ENCODE measurements at regions not wholly inside any gene's neighbourhood (a gene's known extent, or its start where the extent isn't known, plus 50 kb on each side); places are given as distances from the start of the nearest gene placed in this dataset.

GRCh38 chr7:155360495-155361345 is 63.0 kb downstream of the INSIG1 start:
- DNase-seq = no peak

GRCh38 chr7:155361346-155361680 is 63.6 kb downstream of the INSIG1 start:
- DNase-seq = no peak

- DNase-seq = no peak
These were observed 64.3 kb downstream of the INSIG1 start for GRCh38 chr7:155361947-155362346.

GRCh38 chr7:155362380-155363145 is 64.9 kb downstream of the INSIG1 start:
- no peak for DNase-seq

GRCh38 chr7:155363146-155363539 is 65.5 kb downstream of the INSIG1 start:
- no peak for DNase-seq

- no peak for DNase-seq
These were observed 66.3 kb downstream of the INSIG1 start for GRCh38 chr7:155363852-155364600.

- DNase-seq = no peak
These were observed 67.6 kb downstream of the INSIG1 start for GRCh38 chr7:155365146-155365874.

GRCh38 chr7:155368894-155369600 is 71.4 kb downstream of the INSIG1 start:
- DNase-seq = no peak

- DNase-seq = no peak
These were observed 72.1 kb downstream of the INSIG1 start for GRCh38 chr7:155369766-155370165.

- no peak for DNase-seq
These were observed 73.7 kb downstream of the INSIG1 start for GRCh38 chr7:155371331-155371883.

- no peak for DNase-seq
These were observed 74.5 kb downstream of the INSIG1 start for GRCh38 chr7:155371884-155372781.

GRCh38 chr7:155372782-155373358 is 75.2 kb downstream of the INSIG1 start:
- no peak for DNase-seq

GRCh38 chr7:155373359-155374273 is 75.9 kb downstream of the INSIG1 start:
- DNase-seq = no peak

GRCh38 chr7:155374276-155375252 is 76.9 kb downstream of the INSIG1 start:
- DNase-seq = no peak

- DNase-seq = no peak
These were observed 77.9 kb downstream of the INSIG1 start for GRCh38 chr7:155375337-155376277.

- DNase-seq = no peak
These were observed 79.6 kb downstream of the INSIG1 start for GRCh38 chr7:155377071-155377837.

Measured in hindlimb muscle (tissue), 1 donor.